ENCODE measurements at regions not wholly inside any gene's neighbourhood (a gene's known extent, or its start where the extent isn't known, plus 50 kb on each side); places are given as distances from the start of the nearest gene placed in this dataset.
"Not testable (repeated sequence)": the region's sequence is repeated elsewhere in the genome, so short reads cannot be mapped to it uniquely, and the experiment has no call there.

DNA sequence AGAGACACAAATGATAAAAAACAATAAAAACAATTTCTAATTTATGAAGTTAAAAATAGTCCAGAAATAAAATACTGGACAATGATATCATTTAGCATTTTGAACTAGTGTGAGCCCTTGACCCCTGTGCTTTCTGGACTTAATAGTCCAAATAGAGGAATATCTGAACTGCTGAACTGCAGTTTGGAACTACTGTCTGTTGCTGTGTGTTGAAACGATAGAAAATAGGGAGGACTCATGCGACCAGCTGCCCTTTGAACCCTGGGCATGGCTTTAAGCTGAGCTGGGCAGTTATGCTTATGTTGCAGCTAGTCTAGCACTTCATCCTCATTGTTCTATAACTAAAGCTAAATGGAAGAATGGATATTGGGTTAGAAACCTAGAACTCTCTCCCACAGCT, 99.5 kb downstream of the FMR1NB start:
- DNase-seq (ENCODE audit: low read depth in 3 of 3), result no peak

GRCh38 chrX:148084611-148085010, 103.5 kb downstream of the FMR1NB start:
- no peak for DNase-seq (ENCODE audit: low read depth in 3 of 3)

DNA sequence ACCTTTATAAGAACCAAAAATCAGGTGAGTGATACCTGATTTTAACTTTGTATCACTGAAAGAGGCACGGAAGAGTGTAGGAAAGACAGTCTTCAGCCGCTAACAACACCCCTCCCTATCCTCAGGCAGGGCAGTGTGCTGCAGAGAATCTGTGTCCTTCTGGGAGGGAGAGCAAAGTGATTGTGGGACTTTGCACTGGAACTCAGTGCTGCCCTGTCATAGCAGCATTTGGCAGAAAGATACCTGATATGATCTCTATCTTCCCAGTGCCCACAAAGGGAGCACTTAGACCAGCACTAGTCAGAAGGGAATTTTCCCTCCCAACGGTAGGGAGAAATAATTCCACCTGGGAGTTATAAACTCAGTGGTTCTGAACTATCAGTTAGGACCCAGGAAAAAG, 139.0 kb downstream of the FMR1NB start:
- DNase-seq (ENCODE audit: low read depth in 3 of 3), result no peak

DNA sequence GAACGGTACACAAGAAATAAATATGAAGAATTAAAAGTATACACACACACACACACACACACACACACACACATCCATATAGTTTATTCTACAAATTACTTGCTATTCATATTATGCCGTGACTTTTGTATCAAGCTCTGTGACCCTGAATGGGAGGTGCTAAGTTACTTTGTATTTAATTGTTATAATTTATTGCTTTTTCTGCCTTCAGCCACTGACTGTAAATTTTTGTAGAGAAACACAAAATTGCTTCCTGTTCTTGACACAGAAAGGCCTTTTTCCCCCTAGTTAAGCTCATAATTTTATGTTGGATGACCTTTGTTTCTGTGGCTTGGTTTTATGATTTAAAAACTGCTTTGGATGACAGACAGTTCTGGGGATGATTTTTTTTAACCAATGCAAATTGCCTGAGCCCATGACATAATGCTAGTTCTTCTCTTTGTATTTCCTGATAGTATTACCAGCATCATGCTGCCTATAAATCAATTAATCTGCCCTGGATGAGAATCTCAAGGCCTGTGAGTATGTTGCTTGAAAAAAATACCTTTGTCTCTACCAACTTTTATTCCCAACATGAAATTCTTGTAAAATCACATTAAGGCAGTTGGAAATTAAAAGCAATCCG, 140.0 kb downstream of the FMR1NB start:
- DNase-seq (ENCODE audit: low read depth in 3 of 3), result no peak

DNA sequence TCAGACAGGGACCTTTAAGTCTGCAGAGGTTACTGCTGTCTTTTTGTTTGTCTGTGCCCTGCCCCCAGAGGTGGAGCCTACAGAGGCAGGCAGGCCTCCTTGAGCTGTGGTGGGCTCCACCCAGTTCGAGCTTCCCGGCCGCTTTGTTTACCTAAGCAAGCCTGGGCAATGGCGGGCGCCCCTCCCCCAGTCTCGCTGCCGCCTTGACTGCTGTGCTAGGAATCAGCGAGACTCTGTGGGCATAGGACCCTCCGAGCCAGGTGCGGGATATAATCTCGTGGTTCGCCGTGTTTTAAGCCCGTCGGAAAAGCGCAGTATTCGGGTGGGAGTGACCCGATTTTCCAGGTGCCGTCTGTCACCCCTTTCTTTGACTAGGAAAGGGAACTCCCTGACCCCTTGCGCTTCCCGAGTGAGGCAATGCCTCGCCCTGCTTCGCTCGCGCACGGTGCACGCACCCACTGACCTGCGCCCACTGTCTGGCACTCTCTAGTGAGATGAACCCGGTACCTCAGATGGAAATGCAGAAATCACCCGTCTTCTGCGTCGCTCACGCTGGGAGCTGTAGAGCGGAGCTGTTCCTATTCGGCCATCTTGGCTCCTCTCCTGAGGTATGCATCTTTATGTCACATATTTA, 147.9 kb downstream of the FMR1NB start:
- not testable (repeated sequence) for DNase-seq (ENCODE audit: low read depth in 3 of 3)

- no peak for DNase-seq (ENCODE audit: low read depth in 3 of 3)
Observed at GRCh38 chrX:148133105-148133725, 152.1 kb downstream of the FMR1NB start.

DNA sequence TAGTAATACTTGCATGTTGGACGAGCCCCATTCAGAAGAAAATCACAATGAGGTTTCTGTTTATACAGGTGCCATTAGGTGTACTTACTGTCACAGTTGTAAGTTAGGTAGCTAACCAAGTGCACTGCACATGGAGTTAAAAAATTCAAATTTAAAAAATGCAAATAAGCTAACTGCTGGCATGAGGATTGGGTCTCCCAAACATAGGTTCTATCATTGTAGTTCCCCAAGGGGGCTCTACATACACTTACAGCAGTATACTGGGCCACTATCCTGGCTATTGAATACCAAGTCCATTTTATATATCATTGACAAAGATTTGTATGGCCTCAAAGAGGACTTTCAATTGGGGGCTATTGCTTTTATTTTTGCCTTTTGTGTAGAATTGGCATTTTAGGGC, 153.4 kb downstream of the FMR1NB start:
- DNase-seq (ENCODE audit: low read depth in 3 of 3), result no peak

- no peak for DNase-seq (ENCODE audit: low read depth in 3 of 3)
Observed at GRCh38 chrX:148135738-148136137, 154.6 kb downstream of the FMR1NB start.

- no peak for DNase-seq (ENCODE audit: low read depth in 3 of 3)
Observed at GRCh38 chrX:148146121-148146520, 165.0 kb downstream of the FMR1NB start.

GRCh38 chrX:148156986-148157385, 175.8 kb downstream of the FMR1NB start:
- DNase-seq (ENCODE audit: low read depth in 3 of 3), result no peak

DNA sequence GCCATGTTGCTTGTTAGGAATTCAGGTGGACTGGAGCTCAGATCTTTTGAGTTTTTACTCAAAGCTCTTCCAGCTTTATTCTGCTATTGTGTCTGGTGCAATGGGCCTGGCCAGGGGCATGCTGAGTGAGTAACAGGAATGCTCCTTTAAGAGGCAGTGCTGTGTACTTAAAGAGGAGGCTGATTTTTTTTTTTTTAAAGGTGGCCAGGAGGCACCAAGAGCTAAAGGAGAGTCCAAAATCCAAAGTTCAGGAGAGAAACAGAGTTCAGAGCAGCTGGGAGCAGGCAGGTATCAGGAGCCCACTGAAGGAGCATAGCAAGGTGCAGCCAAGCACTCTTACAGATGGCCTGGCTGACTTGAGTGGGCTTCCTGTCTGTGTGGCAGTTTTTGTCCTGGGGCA, 178.7 kb downstream of the FMR1NB start:
- no peak for DNase-seq (ENCODE audit: low read depth in 3 of 3)

DNA sequence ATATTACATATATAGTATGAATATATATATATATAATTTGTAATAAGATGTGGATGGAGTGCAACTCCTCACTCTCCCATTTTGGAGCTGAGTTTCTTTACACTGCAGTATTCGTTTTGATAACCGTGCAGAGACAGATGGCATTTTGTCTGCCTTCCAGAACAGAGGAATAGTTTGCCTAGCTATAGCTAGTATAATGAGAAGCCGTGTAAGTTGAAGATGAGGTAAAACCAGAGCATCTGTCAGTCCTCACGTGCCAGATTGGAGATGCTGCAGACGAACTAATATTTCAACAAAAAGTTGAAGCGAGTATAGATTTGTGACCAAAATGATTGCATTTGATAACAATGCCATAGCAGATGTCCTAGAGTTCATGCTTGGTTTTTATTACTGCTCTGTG, 180.6 kb downstream of the FMR1NB start:
- no peak for DNase-seq (ENCODE audit: low read depth in 3 of 3)

DNA sequence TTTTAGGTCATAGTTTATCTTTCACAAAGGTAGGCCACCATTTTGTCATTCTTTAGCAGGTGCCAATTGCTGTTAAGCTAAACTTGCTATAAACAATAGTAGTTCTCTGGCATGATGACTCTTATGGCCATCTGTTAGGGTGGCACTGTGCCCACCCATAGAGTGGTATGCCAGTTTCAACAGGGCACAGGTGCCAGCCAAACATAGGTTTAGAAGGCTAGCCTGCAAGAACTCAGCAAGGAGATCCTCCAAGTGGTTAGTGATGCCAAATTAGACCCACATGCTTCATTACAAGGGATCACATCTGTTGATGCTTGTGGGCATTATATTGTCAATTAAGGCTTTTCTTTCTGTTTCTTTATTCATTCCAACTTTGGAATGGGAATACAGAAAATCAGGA, 204.5 kb downstream of the FMR1NB start:
- no peak for DNase-seq (ENCODE audit: low read depth in 3 of 3)

DNA sequence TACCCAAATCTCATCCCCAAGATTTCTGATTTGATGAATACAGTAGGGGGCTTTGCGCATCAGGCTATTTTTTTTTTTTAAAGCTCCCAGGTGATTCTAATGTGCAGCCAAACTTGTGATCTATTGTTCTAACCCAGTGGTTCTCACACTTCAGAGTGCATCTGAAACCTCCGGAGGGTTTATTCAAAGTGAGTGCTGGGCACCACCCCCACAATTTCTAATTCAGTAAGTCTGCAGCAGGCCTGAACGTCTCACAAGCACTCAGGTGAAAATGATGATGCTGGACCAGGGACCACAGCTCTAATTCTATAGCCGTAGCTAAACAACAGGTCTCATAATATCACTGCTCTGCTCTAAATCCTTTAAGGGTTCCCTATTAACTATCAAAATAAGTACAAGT, 211.4 kb downstream of the FMR1NB start:
- DNase-seq (ENCODE audit: low read depth in 3 of 3), result no peak

- DNase-seq (ENCODE audit: low read depth in 3 of 3), result no peak
Observed at GRCh38 chrX:148193759-148194158, 212.6 kb downstream of the FMR1NB start.

GRCh38 chrX:148203531-148203930, 222.4 kb downstream of the FMR1NB start:
- no peak for DNase-seq (ENCODE audit: low read depth in 3 of 3)

DNA sequence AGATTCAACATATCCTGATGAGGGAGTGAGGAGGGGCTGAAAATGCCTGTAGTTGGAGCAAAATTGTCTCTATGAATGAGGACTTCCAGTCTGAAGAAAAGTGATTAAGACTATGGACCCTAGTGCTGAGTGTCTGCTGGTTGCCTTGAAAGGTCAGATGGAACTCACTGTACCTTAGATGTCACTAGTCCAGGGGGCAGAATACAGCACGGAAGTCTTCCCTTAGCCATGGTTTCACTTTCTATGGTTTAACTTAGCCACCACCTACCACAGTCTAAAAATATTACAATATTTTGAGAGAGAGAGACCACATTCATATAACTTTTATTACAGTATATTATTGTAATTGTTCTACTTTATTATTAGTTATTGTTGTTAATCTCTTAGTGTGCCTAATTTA, 223.1 kb downstream of the FMR1NB start:
- no peak for DNase-seq (ENCODE audit: low read depth in 3 of 3)

DNA sequence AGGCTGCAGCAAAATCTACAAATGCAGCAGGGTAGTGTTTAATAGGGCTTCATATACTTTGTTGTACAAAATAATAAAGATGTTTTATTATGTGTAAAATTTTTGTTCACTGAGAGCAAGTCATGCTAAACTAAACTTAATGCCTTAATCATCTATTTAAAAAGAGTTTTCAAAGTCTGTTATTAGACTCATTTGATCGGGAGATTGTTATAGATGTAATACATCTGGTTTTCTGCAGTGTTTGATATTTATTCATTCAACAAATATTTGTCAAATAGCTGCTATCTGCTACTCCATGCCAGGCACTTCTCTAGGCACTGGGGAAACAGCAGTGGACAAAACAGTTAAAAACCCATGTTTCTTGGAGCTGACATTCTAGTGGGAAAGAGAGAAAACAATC, 233.6 kb downstream of the FMR1NB start:
- no peak for DNase-seq (ENCODE audit: low read depth in 3 of 3)

GRCh38 chrX:148215726-148216125, 234.6 kb downstream of the FMR1NB start:
- DNase-seq (ENCODE audit: low read depth in 3 of 3), result no peak

DNA sequence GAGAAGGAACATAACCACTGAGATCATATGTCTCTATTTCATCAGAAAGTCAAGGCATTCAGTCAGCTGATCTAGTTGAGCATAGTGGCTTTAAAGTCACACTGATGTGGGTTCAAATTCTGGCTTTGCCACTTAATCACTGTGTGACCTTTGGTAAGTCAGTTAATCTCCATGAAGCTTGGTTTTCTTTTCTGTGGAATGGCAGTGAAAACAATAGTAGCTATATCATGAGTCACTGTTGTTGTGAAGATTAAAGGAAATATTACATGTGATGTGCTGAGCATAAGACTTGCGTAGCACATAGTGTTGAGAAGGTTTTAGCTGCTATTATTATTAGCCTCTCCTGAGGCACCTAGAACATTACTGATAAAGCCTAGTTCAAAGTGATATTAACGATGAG, 242.2 kb downstream of the FMR1NB start:
- DNase-seq (ENCODE audit: low read depth in 3 of 3), result no peak

GRCh38 chrX:148228521-148228920, 247.4 kb downstream of the FMR1NB start:
- DNase-seq (ENCODE audit: low read depth in 3 of 3), result no peak

DNA sequence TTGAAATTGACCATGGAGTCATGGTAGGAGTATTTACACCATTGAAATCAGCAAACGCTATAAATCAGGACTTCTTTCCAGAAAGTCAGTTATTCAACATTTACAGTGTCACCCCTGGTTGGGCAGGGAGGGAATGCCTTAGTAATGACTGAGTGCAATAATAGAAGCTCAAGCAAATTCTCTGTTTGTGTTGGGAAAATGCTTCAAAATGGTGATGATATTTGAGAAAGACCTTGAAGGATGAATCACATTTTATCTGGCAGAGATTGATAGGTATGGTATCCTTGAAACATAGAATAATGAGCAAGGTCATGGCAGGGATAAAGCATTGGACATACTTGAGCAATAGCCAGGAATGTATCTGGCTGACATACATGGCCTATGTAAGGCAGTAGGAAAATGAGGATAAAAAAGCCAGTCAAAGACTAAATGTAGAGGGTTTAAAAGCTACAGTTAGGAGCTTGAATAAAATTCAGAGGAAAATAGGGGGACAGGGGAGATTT, 248.7 kb downstream of the FMR1NB start:
- no peak for DNase-seq (ENCODE audit: low read depth in 3 of 3)

- no peak for DNase-seq (ENCODE audit: low read depth in 3 of 3)
Observed at GRCh38 chrX:148259990-148260389, 240.4 kb upstream of the AFF2 start.
